SK-N-SH treated with all-trans-retinoic acid at 6 μM for 48 hours (cell line): ENCODE measurements at regions not wholly inside any gene's neighbourhood (a gene's known extent, or its start where the extent isn't known, plus 50 kb on each side); places are given as distances from the start of the nearest gene placed in this dataset.

Source experiments
- ATAC-seq: fragments of 200-7000 bp; cut with Tn5 transposase; 3 replicates; pipeline ENCODE4 v1.9.1; 2020; ENCODE audit warnings: mild to moderate bottlenecking, moderate library complexity
- ARNTL ChIP-seq: fragments of 450-650 bp; formaldehyde crosslinking; IDR thresholded peaks from 2 replicates; pipeline ENCODE4 v1.5.0; 2020; ENCODE audit warnings: low read depth, mild to moderate bottlenecking, moderate library complexity, borderline replicate concordance
- BACH2 ChIP-seq: fragments of 250-450 bp; sonication (Bioruptor Pico); IDR thresholded peaks from 2 replicates; pipeline ENCODE4 v1.9.0; 2021; ENCODE audit warnings: mild to moderate bottlenecking, borderline replicate concordance
- ESRRG ChIP-seq: fragments of 250-450 bp; sonication (Bioruptor Pico); IDR thresholded peaks from 2 replicates; pipeline ENCODE4 v1.6.1; 2021; ENCODE audit warnings: mild to moderate bottlenecking
- GLIS3 ChIP-seq: fragments of 250-450 bp; sonication (Bioruptor Pico); IDR thresholded peaks from 2 replicates; pipeline ENCODE4 v1.5.0; 2020; ENCODE audit warnings: mild to moderate bottlenecking, moderate library complexity
- ISL1 ChIP-seq: fragments of 250-450 bp; sonication (Bioruptor Pico); IDR thresholded peaks from 2 replicates; pipeline ENCODE4 v2.1.2; 2022; ENCODE audit warnings: mild to moderate bottlenecking, moderate library complexity
- PATZ1 ChIP-seq: fragments of 250-450 bp; sonication (Bioruptor Pico); IDR thresholded peaks from 2 replicates; pipeline ENCODE4 v1.8.0; 2020; ENCODE audit warnings: mild to moderate bottlenecking, moderate library complexity, borderline replicate concordance
- POU6F1 ChIP-seq: fragments of 250-450 bp; sonication (Bioruptor Pico); IDR thresholded peaks from 2 replicates; pipeline ENCODE4 v1.8.0; 2021; ENCODE audit warnings: low read depth, mild to moderate bottlenecking, moderate library complexity, borderline replicate concordance
- RARB ChIP-seq: fragments of 250-450 bp; sonication (Bioruptor Pico); IDR thresholded peaks from 2 replicates; pipeline ENCODE4 v1.8.0; 2021; ENCODE audit warnings: mild to moderate bottlenecking, moderate library complexity
- TOX ChIP-seq: fragments of 250-450 bp; sonication (Bioruptor Pico); IDR thresholded peaks from 2 replicates; pipeline ENCODE4 v1.8.0; 2021; ENCODE audit warnings: mild to moderate bottlenecking, moderate library complexity, borderline replicate concordance
- ZC3H10 ChIP-seq: fragments of 250-450 bp; sonication (Bioruptor Pico); IDR thresholded peaks from 2 replicates; pipeline ENCODE4 v1.5.1; 2021; ENCODE audit warnings: mild to moderate bottlenecking, moderate library complexity
- ZFP30 ChIP-seq: fragments of 450-650 bp; formaldehyde crosslinking; IDR thresholded peaks from 2 replicates; pipeline ENCODE4 v1.5.0; 2022; ENCODE audit warnings: mild to moderate bottlenecking, moderate library complexity
- ZNF565 ChIP-seq: fragments of 450-650 bp; formaldehyde crosslinking; conservative IDR thresholded peaks from 2 replicates; pipeline ENCODE4 v1.5.0; 2020; ENCODE audit warnings: low read depth, mild to moderate bottlenecking, moderate library complexity
- ZNF70 ChIP-seq: fragments of 450-650 bp; formaldehyde crosslinking; IDR thresholded peaks from 2 replicates; pipeline ENCODE4 v1.5.0; 2020; ENCODE audit warnings: mild to moderate bottlenecking, moderate library complexity
- ZNF8 ChIP-seq: fragments of 450-650 bp; formaldehyde crosslinking; IDR thresholded peaks from 2 replicates; pipeline ENCODE4 v1.5.0; 2020; ENCODE audit warnings: mild to moderate bottlenecking, moderate library complexity
- TF ChIP-seq, protein P1 (sequence below): fragments of 250-450 bp; sonication (Bioruptor Pico); IDR thresholded peaks from 2 replicates; pipeline ENCODE4 v1.5.0; 2020; ENCODE audit warnings: mild to moderate bottlenecking, moderate library complexity
- TF ChIP-seq, protein P2 (sequence below): fragments of 250-450 bp; sonication (Bioruptor Pico); IDR thresholded peaks from 2 replicates; pipeline ENCODE4 v1.5.1; 2021; ENCODE audit warnings: mild to moderate bottlenecking, moderate library complexity

- no peak for ATAC-seq
- no peak for TF ChIP-seq BACH2 (CRISPR knock-in tag)
- no peak for TF ChIP-seq TOX
- TF ChIP-seq ZNF8 (CRISPR knock-in tag): no peak
- TF ChIP-seq ISL1 (CRISPR knock-in tag): no peak
- TF ChIP-seq POU6F1 (CRISPR knock-in tag): no peak
- no peak for TF ChIP-seq ZNF565
- no peak for TF ChIP-seq RARB (CRISPR knock-in tag)
Observed at GRCh38 chr3:144307951-144308350, 336.3 kb downstream of the DIPK2A start.

DNA sequence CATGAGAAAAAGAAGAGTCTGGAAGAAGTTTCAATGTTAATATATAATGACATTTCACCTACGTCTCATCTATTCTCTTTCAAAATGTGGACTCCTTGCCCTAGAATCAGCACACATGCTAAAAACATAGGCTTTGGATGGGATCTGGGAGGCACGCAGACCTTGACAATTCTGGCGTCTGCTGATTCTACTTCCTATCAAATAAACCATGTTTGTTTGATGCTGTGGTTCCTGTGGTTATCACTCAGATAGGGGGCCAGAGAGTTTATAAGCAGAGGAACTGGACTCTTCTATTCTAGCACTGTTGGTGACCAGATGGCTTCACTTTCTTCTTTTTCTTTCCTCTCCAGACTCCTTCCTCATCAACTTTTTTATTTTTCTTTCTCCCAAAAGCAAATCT lies 336.8 kb downstream of the DIPK2A start:
- no peak for ATAC-seq
- TF ChIP-seq ZFP30 (CRISPR knock-in tag) (no peak), ARNTL (no peak), POU6F1 (CRISPR knock-in tag) (no peak), ESRRG (CRISPR knock-in tag) (no peak), PATZ1 (CRISPR knock-in tag) (no peak), GLIS3 (CRISPR knock-in tag) (no peak)
- TF ChIP-seq, protein P1, sequence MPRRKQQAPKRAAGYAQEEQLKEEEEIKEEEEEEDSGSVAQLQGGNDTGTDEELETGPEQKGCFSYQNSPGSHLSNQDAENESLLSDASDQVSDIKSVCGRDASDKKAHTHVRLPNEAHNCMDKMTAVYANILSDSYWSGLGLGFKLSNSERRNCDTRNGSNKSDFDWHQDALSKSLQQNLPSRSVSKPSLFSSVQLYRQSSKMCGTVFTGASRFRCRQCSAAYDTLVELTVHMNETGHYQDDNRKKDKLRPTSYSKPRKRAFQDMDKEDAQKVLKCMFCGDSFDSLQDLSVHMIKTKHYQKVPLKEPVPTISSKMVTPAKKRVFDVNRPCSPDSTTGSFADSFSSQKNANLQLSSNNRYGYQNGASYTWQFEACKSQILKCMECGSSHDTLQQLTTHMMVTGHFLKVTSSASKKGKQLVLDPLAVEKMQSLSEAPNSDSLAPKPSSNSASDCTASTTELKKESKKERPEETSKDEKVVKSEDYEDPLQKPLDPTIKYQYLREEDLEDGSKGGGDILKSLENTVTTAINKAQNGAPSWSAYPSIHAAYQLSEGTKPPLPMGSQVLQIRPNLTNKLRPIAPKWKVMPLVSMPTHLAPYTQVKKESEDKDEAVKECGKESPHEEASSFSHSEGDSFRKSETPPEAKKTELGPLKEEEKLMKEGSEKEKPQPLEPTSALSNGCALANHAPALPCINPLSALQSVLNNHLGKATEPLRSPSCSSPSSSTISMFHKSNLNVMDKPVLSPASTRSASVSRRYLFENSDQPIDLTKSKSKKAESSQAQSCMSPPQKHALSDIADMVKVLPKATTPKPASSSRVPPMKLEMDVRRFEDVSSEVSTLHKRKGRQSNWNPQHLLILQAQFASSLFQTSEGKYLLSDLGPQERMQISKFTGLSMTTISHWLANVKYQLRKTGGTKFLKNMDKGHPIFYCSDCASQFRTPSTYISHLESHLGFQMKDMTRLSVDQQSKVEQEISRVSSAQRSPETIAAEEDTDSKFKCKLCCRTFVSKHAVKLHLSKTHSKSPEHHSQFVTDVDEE (CRISPR knock-in tag): no peak
- TF ChIP-seq, protein P2, sequence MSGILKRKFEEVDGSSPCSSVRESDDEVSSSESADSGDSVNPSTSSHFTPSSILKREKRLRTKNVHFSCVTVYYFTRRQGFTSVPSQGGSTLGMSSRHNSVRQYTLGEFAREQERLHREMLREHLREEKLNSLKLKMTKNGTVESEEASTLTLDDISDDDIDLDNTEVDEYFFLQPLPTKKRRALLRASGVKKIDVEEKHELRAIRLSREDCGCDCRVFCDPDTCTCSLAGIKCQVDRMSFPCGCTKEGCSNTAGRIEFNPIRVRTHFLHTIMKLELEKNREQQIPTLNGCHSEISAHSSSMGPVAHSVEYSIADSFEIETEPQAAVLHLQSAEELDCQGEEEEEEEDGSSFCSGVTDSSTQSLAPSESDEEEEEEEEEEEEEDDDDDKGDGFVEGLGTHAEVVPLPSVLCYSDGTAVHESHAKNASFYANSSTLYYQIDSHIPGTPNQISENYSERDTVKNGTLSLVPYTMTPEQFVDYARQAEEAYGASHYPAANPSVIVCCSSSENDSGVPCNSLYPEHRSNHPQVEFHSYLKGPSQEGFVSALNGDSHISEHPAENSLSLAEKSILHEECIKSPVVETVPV (CRISPR knock-in tag): no peak

- no peak for TF ChIP-seq ZNF70 (CRISPR knock-in tag)
- TF ChIP-seq ZNF8 (CRISPR knock-in tag): no peak
- no peak for TF ChIP-seq ZC3H10 (CRISPR knock-in tag)
- no peak for TF ChIP-seq ARNTL
- no peak for TF ChIP-seq PATZ1 (CRISPR knock-in tag)
- no peak for ATAC-seq
Observed at GRCh38 chr3:144312702-144313101, 341.1 kb downstream of the DIPK2A start.

GRCh38 chr3:144314946-144315345 lies 343.3 kb downstream of the DIPK2A start:
- no peak for ATAC-seq
- TF ChIP-seq ZNF565 (no peak), ZC3H10 (CRISPR knock-in tag) (no peak), GLIS3 (CRISPR knock-in tag) (no peak), BACH2 (CRISPR knock-in tag) (no peak), ZNF70 (CRISPR knock-in tag) (no peak), POU6F1 (CRISPR knock-in tag) (no peak), ZFP30 (CRISPR knock-in tag) (no peak)
- TF ChIP-seq, protein P1 (CRISPR knock-in tag): no peak
- TF ChIP-seq, protein P2 (CRISPR knock-in tag): no peak
